Neural cell (in vitro differentiated cells): ENCODE measurements at regions not wholly inside any gene's neighbourhood (a gene's known extent, or its start where the extent isn't known, plus 50 kb on each side); places are given as distances from the start of the nearest gene placed in this dataset.

Experiments
- H2AFZ ChIP-seq: fragments of 200-600, 300-800 bp; sonication (generic), shearing (Covaris generic); 2 replicates; pipeline ENCODE4 v1.6.0; 2014; ENCODE audit warnings: low read depth, mild to moderate bottlenecking, antibody characterized with exemption, low read length, moderate library complexity
- H3F3A ChIP-seq: fragments of 200-600 bp; shearing (Covaris generic); 2 replicates; pipeline ENCODE4 v1.6.1; 2016; ENCODE audit warnings: mild to moderate bottlenecking, moderate library complexity, mixed read lengths, antibody characterized with exemption, low read length; ENCODE audit not compliant: insufficient read depth, poor library complexity, severe bottlenecking
- H3K27ac ChIP-seq: fragments of 200-600, 300-800 bp; sonication (generic), shearing (Covaris generic); 2 replicates; pipeline ENCODE4 v1.5.1; 2014; ENCODE audit warnings: mild to moderate bottlenecking, low read length, moderate library complexity
- H3K27me3 ChIP-seq: fragments of 300-800, 200-600 bp; sonication (generic), shearing (Covaris generic); 2 replicates; pipeline ENCODE4 v1.6.0; 2014; ENCODE audit warnings: mild to moderate bottlenecking, low read depth, low read length, moderate library complexity; ENCODE audit not compliant: insufficient read depth
- H3K36me3 ChIP-seq: fragments of 300-800, 200-600 bp; sonication (generic), shearing (Covaris generic); 2 replicates; pipeline ENCODE4 v1.5.1; 2014; ENCODE audit warnings: mild to moderate bottlenecking, antibody characterized with exemption, low read length, moderate library complexity; ENCODE audit not compliant: insufficient read depth
- H3K4me2 ChIP-seq: fragments of 300-800, 200-600 bp; sonication (generic), shearing (Covaris generic); 2 replicates; pipeline ENCODE4 v1.6.0; 2014; ENCODE audit warnings: mild to moderate bottlenecking, low read length
- H3K4me3 ChIP-seq: fragments of 300-800, 200-600 bp; sonication (generic), shearing (Covaris generic); 2 replicates; pipeline ENCODE4 v1.5.1; 2014; ENCODE audit warnings: mild to moderate bottlenecking, low read length, moderate library complexity
- H3K79me2 ChIP-seq: fragments of 200-600 bp; shearing (Covaris generic); replicated peaks from 2 replicates; pipeline ENCODE4 v1.6.0; 2014; ENCODE audit warnings: mild to moderate bottlenecking, low read length, moderate library complexity; ENCODE audit not compliant: insufficient read depth
- H3K9ac ChIP-seq: fragments of 300-800, 200-600 bp; sonication (generic), shearing (Covaris generic); 2 replicates; pipeline ENCODE4 v1.6.1; 2016; ENCODE audit warnings: mild to moderate bottlenecking, low read length, mixed read lengths
- H3K9me2 ChIP-seq: fragments of 200-600 bp; shearing (Covaris generic); 2 replicates; pipeline ENCODE4 v1.6.1; 2016; ENCODE audit warnings: mild to moderate bottlenecking, low read length, mixed read lengths; ENCODE audit not compliant: insufficient read depth
- H3K9me3 ChIP-seq: fragments of 200-600, 300-800 bp; sonication (generic), shearing (Covaris generic); 2 replicates; pipeline ENCODE4 v1.6.1; 2016; ENCODE audit warnings: mild to moderate bottlenecking, mixed run types, low read length, moderate library complexity, mixed read lengths
- H4K20me1 ChIP-seq: fragments of 200-600 bp; shearing (Covaris generic); 2 replicates; pipeline ENCODE4 v1.6.1; 2016; ENCODE audit warnings: mild to moderate bottlenecking, mixed run types; ENCODE audit not compliant: insufficient read depth
- CTCF ChIP-seq: fragments of 450-650 bp; IDR thresholded peaks from 2 replicates; pipeline ENCODE4 v1.5.1; 2014; ENCODE audit warnings: antibody characterized with exemption, mild to moderate bottlenecking, moderate library complexity; ENCODE audit not compliant: poor library complexity, severe bottlenecking
- EP300 ChIP-seq: fragments of 450-650 bp; conservative IDR thresholded peaks from 2 replicates; pipeline ENCODE4 v1.6.1; 2014; ENCODE audit warnings: antibody characterized with exemption, mild to moderate bottlenecking, moderate library complexity; ENCODE audit not compliant: poor library complexity, severe bottlenecking
- EZH2 ChIP-seq: fragments of 200-600, 300-800 bp; shearing (Covaris generic), sonication (generic); IDR thresholded peaks from 2 replicates; pipeline ENCODE4 v1.6.1; 2014; ENCODE audit warnings: antibody characterized with exemption, low read length, borderline replicate concordance, mild to moderate bottlenecking; ENCODE audit not compliant: insufficient read depth, poor library complexity, severe bottlenecking
- MXI1 ChIP-seq: fragments of 450-650 bp; conservative IDR thresholded peaks from 2 replicates; pipeline ENCODE4 v1.6.1; 2014; ENCODE audit warnings: antibody characterized with exemption, mild to moderate bottlenecking; ENCODE audit not compliant: poor library complexity, severe bottlenecking
- POLR2AphosphoS5 ChIP-seq: IDR thresholded peaks from 2 replicates; pipeline ENCODE4 v1.6.1; 2012
- RAD21 ChIP-seq: fragments of 450-650 bp; conservative IDR thresholded peaks from 2 replicates; pipeline ENCODE4 v1.6.1; 2014; ENCODE audit warnings: antibody characterized with exemption, mild to moderate bottlenecking, moderate library complexity
- REST ChIP-seq: IDR thresholded peaks from 2 replicates; pipeline ENCODE4 v1.6.1; 2012; ENCODE audit warnings: borderline replicate concordance
- SMC3 ChIP-seq: fragments of 450-650 bp; conservative IDR thresholded peaks from 2 replicates; pipeline ENCODE4 v1.6.1; 2014; ENCODE audit warnings: antibody characterized with exemption, mild to moderate bottlenecking, moderate library complexity; ENCODE audit not compliant: poor library complexity
- TAF1 ChIP-seq: IDR thresholded peaks from 2 replicates; pipeline ENCODE4 v1.6.1; 2012; ENCODE audit warnings: low read depth

- no peak overlapping the region for H3K4me2 ChIP-seq
Observed at GRCh38 chr11:80048513-80048912, 607.7 kb upstream of the TENM4 start.

More at GRCh38 chr11:80048513-80048912, 607.7 kb upstream of the TENM4 start:
- Histone ChIP-seq H3K9me2 (no peaks in the 10 kb centered on the region), H3K27me3 (no peaks in the 10 kb centered on the region), H3K79me2 (no peaks in the 10 kb centered on the region), H3K4me3 (no peak overlapping the region), H2AFZ (no peak overlapping the region), H3K27ac (no peak overlapping the region), H3K36me3 (no peaks in the 10 kb centered on the region), H3K9ac (no peak overlapping the region), H3F3A (no peaks in the 10 kb centered on the region), H4K20me1 (no peaks in the 10 kb centered on the region), H3K9me3 (no peaks in the 10 kb centered on the region)
- no peak for TF ChIP-seq TAF1
- no peak for TF ChIP-seq REST
- no peak for TF ChIP-seq RAD21
- TF ChIP-seq SMC3, result no peak
- no peak for TF ChIP-seq EP300
- no peak for TF ChIP-seq EZH2
- no peak for TF ChIP-seq POLR2AphosphoS5
- TF ChIP-seq MXI1, result no peak
- TF ChIP-seq CTCF, result no peak
